ENCODE measurements at regions not wholly inside any gene's neighbourhood (a gene's known extent, or its start where the extent isn't known, plus 50 kb on each side); places are given as distances from the start of the nearest gene placed in this dataset.

- H3K4me1 Mint-ChIP-seq, result peaks cover 14% of the 10 kb centered on the region
- Histone ChIP-seq H3K9me2 (ENCODE audit: insufficient read depth) (no peaks in the 10 kb centered on the region), H2AFZ (no peak overlapping the region), H4K20me1 (replicated peaks; ENCODE audit: insufficient read depth) (no peaks in the 10 kb centered on the region; the same call in 1 of the 2 replicates), H3K4me2 (no peak overlapping the region), H3K27me3 (ENCODE audit: insufficient read depth) (no peaks in the 10 kb centered on the region), H3K4me3 (no peak overlapping the region), H3K79me2 (replicated peaks; ENCODE audit: insufficient read depth) (no peaks in the 10 kb centered on the region), H3F3A (replicated peaks; ENCODE audit: low read depth) (no peaks in the 10 kb centered on the region), H3K36me3 (ENCODE audit: insufficient read depth) (peaks cover 10% of the 10 kb centered on the region; the same call in 1 of the 2 replicates), H3K27ac (ENCODE audit: low read depth) (peak overlapping the region; percentile 64; the same call in 1 of the 2 replicates), H3K4me1 (ENCODE audit: insufficient read depth) (no peaks in the 10 kb centered on the region)
- DNase-seq (ENCODE audit: low spot score), result peak; percentile 45
- peak overlapping the region; percentile 68 for H3K27ac Mint-ChIP-seq
- H3K9me3 Mint-ChIP-seq, result no peaks in the 10 kb centered on the region
- H3K4me3 Mint-ChIP-seq, result no peak overlapping the region
- H3K27me3 Mint-ChIP-seq (ENCODE audit: insufficient read depth, low read depth, poor library complexity), result peaks cover 11% of the 10 kb centered on the region
- peaks cover 33% of the 10 kb centered on the region for H3K36me3 Mint-ChIP-seq (ENCODE audit: low read depth)
- TF ChIP-seq, protein P1, sequence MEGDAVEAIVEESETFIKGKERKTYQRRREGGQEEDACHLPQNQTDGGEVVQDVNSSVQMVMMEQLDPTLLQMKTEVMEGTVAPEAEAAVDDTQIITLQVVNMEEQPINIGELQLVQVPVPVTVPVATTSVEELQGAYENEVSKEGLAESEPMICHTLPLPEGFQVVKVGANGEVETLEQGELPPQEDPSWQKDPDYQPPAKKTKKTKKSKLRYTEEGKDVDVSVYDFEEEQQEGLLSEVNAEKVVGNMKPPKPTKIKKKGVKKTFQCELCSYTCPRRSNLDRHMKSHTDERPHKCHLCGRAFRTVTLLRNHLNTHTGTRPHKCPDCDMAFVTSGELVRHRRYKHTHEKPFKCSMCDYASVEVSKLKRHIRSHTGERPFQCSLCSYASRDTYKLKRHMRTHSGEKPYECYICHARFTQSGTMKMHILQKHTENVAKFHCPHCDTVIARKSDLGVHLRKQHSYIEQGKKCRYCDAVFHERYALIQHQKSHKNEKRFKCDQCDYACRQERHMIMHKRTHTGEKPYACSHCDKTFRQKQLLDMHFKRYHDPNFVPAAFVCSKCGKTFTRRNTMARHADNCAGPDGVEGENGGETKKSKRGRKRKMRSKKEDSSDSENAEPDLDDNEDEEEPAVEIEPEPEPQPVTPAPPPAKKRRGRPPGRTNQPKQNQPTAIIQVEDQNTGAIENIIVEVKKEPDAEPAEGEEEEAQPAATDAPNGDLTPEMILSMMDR (conservative IDR thresholded peaks at IDR 0.05; ENCODE audit: low read depth in 2 of 2), result peak; percentile 28 to 31; a peak in 3 of 4 replicates
- TF ChIP-seq CREB1 (CRISPR knock-in tag; IDR thresholded peaks at IDR 0.05; ENCODE audit: low read depth) (peak; percentile 44), ZNF114 (CRISPR knock-in tag; IDR thresholded peaks at IDR 0.05) (no peak)
- ATAC-seq, result peak; percentile 52
Observed at GRCh38 chr14:71739273-71739990, 192.8 kb upstream of the RGS6 start.

DNA sequence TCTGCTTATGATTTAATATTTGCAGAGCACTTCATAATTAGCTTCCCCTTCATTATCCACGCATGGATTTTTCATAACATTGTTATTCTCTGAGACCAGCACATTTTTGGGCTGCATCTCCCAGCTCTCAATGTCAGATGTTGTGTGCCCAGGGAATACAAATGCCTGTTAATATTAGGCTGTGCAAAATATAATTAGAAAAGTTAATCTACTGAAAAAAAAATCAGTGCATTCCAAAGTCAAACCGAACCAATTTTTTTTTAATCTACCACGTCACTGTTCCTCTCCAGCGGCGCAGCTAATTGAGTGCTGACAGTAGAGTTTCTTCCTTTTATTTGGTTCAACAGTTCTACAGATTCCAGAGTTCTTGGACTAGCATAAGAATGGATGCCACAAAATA is 191.0 kb upstream of the RGS6 start:
- peaks cover 9% of the 10 kb centered on the region for H3K4me1 Mint-ChIP-seq
- peaks cover 4% of the 10 kb centered on the region; the same call in 1 of the 2 replicates for H3K9me2 ChIP-seq (ENCODE audit: insufficient read depth)
- H3K27ac ChIP-seq (ENCODE audit: low read depth), result no peak overlapping the region
- no peak overlapping the region for H3K4me3 Mint-ChIP-seq
- H3K27ac Mint-ChIP-seq, result no peak overlapping the region
- no peaks in the 10 kb centered on the region for H3K4me1 ChIP-seq (ENCODE audit: insufficient read depth)
- H3K36me3 ChIP-seq (ENCODE audit: insufficient read depth), result no peaks in the 10 kb centered on the region
- no peaks in the 10 kb centered on the region for H3K79me2 ChIP-seq (replicated peaks; ENCODE audit: insufficient read depth)
- no peaks in the 10 kb centered on the region; the same call in 1 of the 2 replicates for H4K20me1 ChIP-seq (replicated peaks; ENCODE audit: insufficient read depth)
- no peak overlapping the region for H2AFZ ChIP-seq
- ATAC-seq, result no peak
- H3K36me3 Mint-ChIP-seq (ENCODE audit: low read depth), result peaks cover 15% of the 10 kb centered on the region
- H3K27me3 ChIP-seq (ENCODE audit: insufficient read depth), result no peaks in the 10 kb centered on the region
- no peaks in the 10 kb centered on the region for H3F3A ChIP-seq (replicated peaks; ENCODE audit: low read depth)
- peaks cover 11% of the 10 kb centered on the region for H3K27me3 Mint-ChIP-seq (ENCODE audit: insufficient read depth, low read depth, poor library complexity)
- no peak for DNase-seq (ENCODE audit: low spot score)
- H3K9me3 Mint-ChIP-seq, result no peaks in the 10 kb centered on the region
- no peak overlapping the region for H3K4me3 ChIP-seq
- no peak overlapping the region for H3K4me2 ChIP-seq
- TF ChIP-seq POLR2AphosphoS5 (IDR thresholded peaks at IDR 0.05; ENCODE audit: low read depth) (no peak), EZH2 (IDR thresholded peaks at IDR 0.05; ENCODE audit: low read depth, unreplicated experiment) (no peak), CREB1 (CRISPR knock-in tag; IDR thresholded peaks at IDR 0.05; ENCODE audit: low read depth) (no peak), STAT1 (IDR thresholded peaks at IDR 0.05; ENCODE audit: unreplicated experiment) (no peak), JUNB (IDR thresholded peaks at IDR 0.05; ENCODE audit: unreplicated experiment) (no peak), ZNF114 (CRISPR knock-in tag; IDR thresholded peaks at IDR 0.05) (no peak), NANOG (IDR thresholded peaks at IDR 0.05; ENCODE audit: borderline replicate concordance) (no peak), ZNF462 (CRISPR knock-in tag; IDR thresholded peaks at IDR 0.05) (no peak)
- TF ChIP-seq, protein P1 (conservative IDR thresholded peaks at IDR 0.05; ENCODE audit: low read depth in 2 of 2), result no peak

Data from GM23338 (cell line).